ENCODE measurements at regions not wholly inside any gene's neighbourhood (a gene's known extent, or its start where the extent isn't known, plus 50 kb on each side); places are given as distances from the start of the nearest gene placed in this dataset.

GRCh38 chr14:86882818-86883217, 1110.2 kb downstream of the GALC start:
- H3K36me3 ChIP-seq (ENCODE audit: control insufficient read depth, insufficient read depth, low read length), result no peaks in the 10 kb centered on the region
- intact Hi-C loops (cut with micrococcal nuclease; ENCODE audit: unreplicated experiment), result no loop called here
- no peaks in the 10 kb centered on the region for H3K9me3 ChIP-seq (ENCODE audit: control insufficient read depth, insufficient read depth, low read depth, low read length)
- TF ChIP-seq CTCF (IDR thresholded peaks at IDR 0.05) (no peak), TCF7L2 (IDR thresholded peaks at IDR 0.05; ENCODE audit: low read depth, low read length) (no peak), POLR2AphosphoS5 (IDR thresholded peaks at IDR 0.05; ENCODE audit: low read depth, low read length) (no peak), SIN3A (IDR thresholded peaks at IDR 0.05; ENCODE audit: borderline replicate concordance, insufficient read depth, low read depth, low read length) (no peak)
- no peaks in the 10 kb centered on the region for H3K4me1 ChIP-seq (ENCODE audit: control insufficient read depth, insufficient read depth, low read length)
- CTCF ChIA-PET, result no interaction called here
- BruUV-seq (replicated peaks), result no TSS peak
- no peak overlapping the region for H3K4me3 ChIP-seq (ENCODE audit: low read depth in 2 of 2, low read length in 2 of 2)
- H3K27me3 ChIP-seq (ENCODE audit: control insufficient read depth, insufficient read depth, low read length), result no peaks in the 10 kb centered on the region
- in situ Hi-C loops (cut with HindIII; ENCODE audit: low pct_unique_long_range_greater_than_20kb, low sequenced_read_pairs), result no loop called here
- H3K27ac ChIP-seq (ENCODE audit: low read length), result no peak overlapping the region
- DNase-seq (ENCODE audit: low read depth, low spot score), result no peak
- ATAC-seq, result no peak
- POLR2A ChIA-PET, result no interaction called here

GRCh38 chr14:86865934-86866333, 1127.0 kb downstream of the GALC start:
- intact Hi-C loops (cut with micrococcal nuclease; ENCODE audit: unreplicated experiment), result no loop called here
- in situ Hi-C loops (cut with HindIII; ENCODE audit: low pct_unique_long_range_greater_than_20kb, low sequenced_read_pairs), result no loop called here
- no TSS peak for BruUV-seq (replicated peaks)
- TF ChIP-seq CTCF (IDR thresholded peaks at IDR 0.05), result no peak
- TF ChIP-seq POLR2AphosphoS5 (IDR thresholded peaks at IDR 0.05; ENCODE audit: low read depth, low read length), result no peak
- no peak for TF ChIP-seq REST (IDR thresholded peaks at IDR 0.05; ENCODE audit: insufficient read depth in 1 of 2, low read depth in 2 of 2, low read length in 1 of 2)
- TF ChIP-seq SIN3A (IDR thresholded peaks at IDR 0.05; ENCODE audit: borderline replicate concordance, insufficient read depth, low read depth, low read length), result no peak
- no peak for TF ChIP-seq TCF7L2 (IDR thresholded peaks at IDR 0.05; ENCODE audit: low read depth, low read length)
- DNase-seq (ENCODE audit: low read depth, low spot score) (no peak), ATAC-seq (no peak)
- H3K27me3 ChIP-seq (ENCODE audit: control insufficient read depth, insufficient read depth, low read length), result no peaks in the 10 kb centered on the region
- POLR2A ChIA-PET, result no interaction called here
- no peaks in the 10 kb centered on the region for H3K9me3 ChIP-seq (ENCODE audit: control insufficient read depth, insufficient read depth, low read depth, low read length)
- no peak overlapping the region for H3K27ac ChIP-seq (ENCODE audit: low read length)
- no peak overlapping the region for H3K4me3 ChIP-seq (ENCODE audit: low read depth in 2 of 2, low read length in 2 of 2)
- CTCF ChIA-PET, result no interaction called here
- no peaks in the 10 kb centered on the region for H3K4me1 ChIP-seq (ENCODE audit: control insufficient read depth, insufficient read depth, low read length)
- no peaks in the 10 kb centered on the region for H3K36me3 ChIP-seq (ENCODE audit: control insufficient read depth, insufficient read depth, low read length)

Data from Panc1 (cell line).